ENCODE measurements at regions not wholly inside any gene's neighbourhood (a gene's known extent, or its start where the extent isn't known, plus 50 kb on each side); places are given as distances from the start of the nearest gene placed in this dataset.

DNA sequence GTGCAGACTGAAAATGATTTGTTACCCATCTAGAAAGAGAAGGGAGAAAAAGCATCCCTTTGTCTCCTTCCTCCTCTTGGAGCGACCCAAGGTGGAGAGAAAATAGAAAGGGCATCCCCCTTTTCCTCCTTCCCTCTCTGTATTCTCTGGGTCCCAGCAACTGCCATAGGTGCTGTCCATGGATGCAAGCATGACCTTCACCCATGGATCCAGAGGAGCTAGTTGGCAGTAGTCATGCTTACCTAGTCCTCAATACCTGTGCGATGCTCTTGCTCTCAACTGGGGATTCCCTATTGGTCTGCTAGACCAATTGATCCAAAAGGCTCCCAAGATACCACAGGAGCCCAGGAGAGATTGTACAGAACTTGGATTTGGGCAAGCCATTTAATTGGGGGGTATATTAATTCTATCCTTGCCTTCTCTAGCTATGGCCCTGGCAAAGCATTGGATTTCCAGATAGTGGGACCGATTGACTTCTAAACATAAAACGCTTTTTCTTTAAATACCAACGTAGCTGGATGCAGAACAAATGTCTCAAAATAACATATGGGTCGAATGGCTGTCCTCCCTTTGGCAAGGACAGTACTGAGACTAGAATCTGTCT, 547.8 kb upstream of the IGFBP3 start:
- Histone ChIP-seq H3K4me3 (ENCODE audit: low read length) (no peak overlapping the region), H3K4me1 (ENCODE audit: control insufficient read depth, insufficient read depth, low read length) (no peaks in the 10 kb centered on the region), H3K27ac (ENCODE audit: low read length) (no peak overlapping the region), H3K27me3 (ENCODE audit: control insufficient read depth, insufficient read depth, low read length) (no peaks in the 10 kb centered on the region), H3K9me3 (ENCODE audit: control insufficient read depth, insufficient read depth, low read length) (peaks cover 28% of the 10 kb centered on the region), H3K36me3 (ENCODE audit: control insufficient read depth, insufficient read depth, low read length) (no peaks in the 10 kb centered on the region)
- TF ChIP-seq, protein P1, sequence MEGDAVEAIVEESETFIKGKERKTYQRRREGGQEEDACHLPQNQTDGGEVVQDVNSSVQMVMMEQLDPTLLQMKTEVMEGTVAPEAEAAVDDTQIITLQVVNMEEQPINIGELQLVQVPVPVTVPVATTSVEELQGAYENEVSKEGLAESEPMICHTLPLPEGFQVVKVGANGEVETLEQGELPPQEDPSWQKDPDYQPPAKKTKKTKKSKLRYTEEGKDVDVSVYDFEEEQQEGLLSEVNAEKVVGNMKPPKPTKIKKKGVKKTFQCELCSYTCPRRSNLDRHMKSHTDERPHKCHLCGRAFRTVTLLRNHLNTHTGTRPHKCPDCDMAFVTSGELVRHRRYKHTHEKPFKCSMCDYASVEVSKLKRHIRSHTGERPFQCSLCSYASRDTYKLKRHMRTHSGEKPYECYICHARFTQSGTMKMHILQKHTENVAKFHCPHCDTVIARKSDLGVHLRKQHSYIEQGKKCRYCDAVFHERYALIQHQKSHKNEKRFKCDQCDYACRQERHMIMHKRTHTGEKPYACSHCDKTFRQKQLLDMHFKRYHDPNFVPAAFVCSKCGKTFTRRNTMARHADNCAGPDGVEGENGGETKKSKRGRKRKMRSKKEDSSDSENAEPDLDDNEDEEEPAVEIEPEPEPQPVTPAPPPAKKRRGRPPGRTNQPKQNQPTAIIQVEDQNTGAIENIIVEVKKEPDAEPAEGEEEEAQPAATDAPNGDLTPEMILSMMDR (IDR thresholded peaks at IDR 0.05): no peak
- peaks cover 20% of the 10 kb centered on the region for H3K36me3 Mint-ChIP-seq
- H3K27me3 Mint-ChIP-seq (ENCODE audit: low read depth in 2 of 2): no peaks in the 10 kb centered on the region
- intact Hi-C loops (cut with micrococcal nuclease): no loop called here
- 73% methylated on average over 6 of the region's 6 CpGs for WGBS (ENCODE audit: insufficient coverage)
- H3K4me1 Mint-ChIP-seq: no peaks in the 10 kb centered on the region
- H3K4me3 Mint-ChIP-seq: no peak overlapping the region
- no peak overlapping the region for H3K27ac Mint-ChIP-seq
- peaks cover 14 to 39% of the 10 kb centered on the region in 2 donors for H3K9me3 Mint-ChIP-seq
- peak in 1 of 2 donors; percentile 20 for DNase-seq
- no peak for ATAC-seq

DNA sequence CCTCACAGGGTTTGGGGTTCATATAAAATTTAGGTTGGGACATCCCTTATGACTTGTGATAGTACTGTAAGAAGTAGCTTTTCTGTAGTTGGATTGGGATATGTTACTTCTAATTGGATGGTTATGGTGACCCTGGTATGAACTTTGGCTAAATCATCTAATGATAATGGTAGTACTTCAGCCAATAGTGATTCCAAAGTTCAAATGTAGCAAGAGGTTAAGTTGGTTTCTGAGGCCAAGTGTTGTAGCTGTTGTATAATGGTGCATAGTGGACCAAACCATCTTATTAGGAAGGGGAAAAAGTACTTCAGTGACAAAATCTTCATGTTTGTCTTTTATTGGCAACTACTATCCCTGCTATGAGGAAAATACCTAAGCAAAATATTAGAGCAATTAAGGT, 542.1 kb upstream of the IGFBP3 start:
- H3K9me3 Mint-ChIP-seq: peaks cover 15 to 24% of the 10 kb centered on the region in 2 donors
- H3K36me3 Mint-ChIP-seq: peaks cover 15% of the 10 kb centered on the region
- Histone ChIP-seq H3K9me3 (ENCODE audit: control insufficient read depth, insufficient read depth, low read length) (peaks cover 16% of the 10 kb centered on the region), H3K36me3 (ENCODE audit: control insufficient read depth, insufficient read depth, low read length) (no peaks in the 10 kb centered on the region), H3K27me3 (ENCODE audit: control insufficient read depth, insufficient read depth, low read length) (no peaks in the 10 kb centered on the region), H3K27ac (ENCODE audit: low read length) (no peak overlapping the region), H3K4me1 (ENCODE audit: control insufficient read depth, insufficient read depth, low read length) (no peaks in the 10 kb centered on the region), H3K4me3 (ENCODE audit: low read length) (no peak overlapping the region)
- no peaks in the 10 kb centered on the region for H3K4me1 Mint-ChIP-seq
- no peak overlapping the region for H3K27ac Mint-ChIP-seq
- intact Hi-C loops (cut with micrococcal nuclease): no loop called here
- ATAC-seq (no peak), DNase-seq (no peak)
- TF ChIP-seq, protein P1 (IDR thresholded peaks at IDR 0.05): no peak
- no peaks in the 10 kb centered on the region for H3K27me3 Mint-ChIP-seq (ENCODE audit: low read depth in 2 of 2)
- H3K4me3 Mint-ChIP-seq: no peak overlapping the region

- H3K4me3 Mint-ChIP-seq: no peak overlapping the region
- intact Hi-C loops (cut with micrococcal nuclease): no loop called here
- H3K27ac Mint-ChIP-seq: no peak overlapping the region
- no peaks in the 10 kb centered on the region for H3K27me3 Mint-ChIP-seq (ENCODE audit: low read depth in 2 of 2)
- WGBS (ENCODE audit: insufficient coverage): 71% methylated on average over 3 of the region's 3 CpGs
- DNase-seq (no peak), ATAC-seq (no peak)
- Histone ChIP-seq H3K9me3 (ENCODE audit: control insufficient read depth, insufficient read depth, low read length) (peaks cover 4% of the 10 kb centered on the region), H3K27ac (ENCODE audit: low read length) (no peak overlapping the region), H3K27me3 (ENCODE audit: control insufficient read depth, insufficient read depth, low read length) (no peaks in the 10 kb centered on the region), H3K4me3 (ENCODE audit: low read length) (no peak overlapping the region), H3K36me3 (ENCODE audit: control insufficient read depth, insufficient read depth, low read length) (no peaks in the 10 kb centered on the region), H3K4me1 (ENCODE audit: control insufficient read depth, insufficient read depth, low read length) (no peaks in the 10 kb centered on the region)
- H3K36me3 Mint-ChIP-seq: no peaks in the 10 kb centered on the region
- no peaks in the 10 kb centered on the region for H3K4me1 Mint-ChIP-seq
- TF ChIP-seq, protein P1 (IDR thresholded peaks at IDR 0.05): no peak
- H3K9me3 Mint-ChIP-seq: peaks cover 15 to 17% of the 10 kb centered on the region in 2 donors
These were observed 540.3 kb upstream of the IGFBP3 start for GRCh38 chr7:46461334-46461777.

DNA sequence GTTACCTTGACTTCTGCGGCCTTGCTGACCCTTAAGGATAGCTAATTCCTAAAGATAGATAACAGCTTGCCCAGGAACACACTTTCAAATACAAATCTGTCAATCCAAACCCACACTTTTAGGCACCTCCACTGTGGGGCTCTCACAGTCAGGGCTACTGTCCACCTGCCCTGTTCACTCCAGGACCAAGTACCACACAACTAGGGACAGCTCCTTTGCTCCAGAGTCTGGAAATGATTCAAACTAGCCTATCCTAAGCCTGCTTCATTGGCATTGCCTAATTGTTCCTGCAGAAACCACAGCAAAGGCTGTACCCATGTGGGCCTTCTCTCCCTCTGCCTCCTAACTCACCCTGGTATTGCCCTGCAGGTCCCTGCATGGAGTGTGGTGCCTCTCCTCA, 538.9 kb upstream of the IGFBP3 start:
- 89% methylated on average over 1 of the region's 1 CpG for WGBS (ENCODE audit: insufficient coverage)
- no peaks in the 10 kb centered on the region for H3K36me3 ChIP-seq (ENCODE audit: control insufficient read depth, insufficient read depth, low read length)
- Mint-ChIP-seq H3K9me3 (peaks cover 15 to 22% of the 10 kb centered on the region in 2 donors), H3K4me3 (no peak overlapping the region), H3K27me3 (ENCODE audit: low read depth in 2 of 2) (no peaks in the 10 kb centered on the region), H3K4me1 (no peaks in the 10 kb centered on the region), H3K36me3 (no peaks in the 10 kb centered on the region), H3K27ac (no peak overlapping the region)
- TF ChIP-seq, protein P1 (IDR thresholded peaks at IDR 0.05): no peak
- intact Hi-C loops (cut with micrococcal nuclease): no loop called here
- H3K27me3 ChIP-seq (ENCODE audit: control insufficient read depth, insufficient read depth, low read length): no peaks in the 10 kb centered on the region
- no peak overlapping the region for H3K27ac ChIP-seq (ENCODE audit: low read length)
- no peaks in the 10 kb centered on the region for H3K4me1 ChIP-seq (ENCODE audit: control insufficient read depth, insufficient read depth, low read length)
- ATAC-seq: no peak
- peaks cover 4% of the 10 kb centered on the region for H3K9me3 ChIP-seq (ENCODE audit: control insufficient read depth, insufficient read depth, low read length)
- H3K4me3 ChIP-seq (ENCODE audit: low read length): no peak overlapping the region
- no peak for DNase-seq

All from natural killer cell (primary cell).